Occipital lobe (tissue), 1 donor: ENCODE measurements at regions not wholly inside any gene's neighbourhood (a gene's known extent, or its start where the extent isn't known, plus 50 kb on each side); places are given as distances from the start of the nearest gene placed in this dataset.

Experiments
- DNase-seq: peaks from one replicate; lab custom pipeline; 2025; lab: John Stamatoyannopoulos, UW

DNA sequence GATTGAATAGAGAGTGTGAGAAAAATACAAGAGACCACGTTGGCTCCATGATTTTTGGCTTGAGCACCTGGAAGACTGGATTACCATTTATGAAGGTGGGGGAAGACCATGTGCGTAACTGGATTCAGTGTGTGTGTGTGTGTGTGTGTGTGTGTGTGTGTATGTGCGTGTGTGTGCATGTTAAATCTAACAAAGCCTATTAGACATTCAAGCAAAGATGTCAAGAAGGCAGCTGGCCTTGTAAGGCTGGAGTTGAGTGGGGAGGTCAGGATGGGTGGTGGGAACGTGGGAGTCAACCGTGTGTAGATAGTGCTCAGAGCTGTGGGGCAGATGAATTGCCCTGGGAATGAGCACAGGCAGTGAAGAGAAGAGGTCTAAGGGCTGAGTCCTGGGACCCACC lies 293.8 kb upstream of the POU3F1 start:
- DNase-seq: no peak

GRCh38 chr1:38337711-38338110 lies 291.1 kb upstream of the POU3F1 start:
- DNase-seq: no peak

- DNase-seq: no peak
Observed at GRCh38 chr1:38336961-38337360, 290.4 kb upstream of the POU3F1 start.

- DNase-seq: no peak
Observed at GRCh38 chr1:38336301-38336923, 289.8 kb upstream of the POU3F1 start.

DNA sequence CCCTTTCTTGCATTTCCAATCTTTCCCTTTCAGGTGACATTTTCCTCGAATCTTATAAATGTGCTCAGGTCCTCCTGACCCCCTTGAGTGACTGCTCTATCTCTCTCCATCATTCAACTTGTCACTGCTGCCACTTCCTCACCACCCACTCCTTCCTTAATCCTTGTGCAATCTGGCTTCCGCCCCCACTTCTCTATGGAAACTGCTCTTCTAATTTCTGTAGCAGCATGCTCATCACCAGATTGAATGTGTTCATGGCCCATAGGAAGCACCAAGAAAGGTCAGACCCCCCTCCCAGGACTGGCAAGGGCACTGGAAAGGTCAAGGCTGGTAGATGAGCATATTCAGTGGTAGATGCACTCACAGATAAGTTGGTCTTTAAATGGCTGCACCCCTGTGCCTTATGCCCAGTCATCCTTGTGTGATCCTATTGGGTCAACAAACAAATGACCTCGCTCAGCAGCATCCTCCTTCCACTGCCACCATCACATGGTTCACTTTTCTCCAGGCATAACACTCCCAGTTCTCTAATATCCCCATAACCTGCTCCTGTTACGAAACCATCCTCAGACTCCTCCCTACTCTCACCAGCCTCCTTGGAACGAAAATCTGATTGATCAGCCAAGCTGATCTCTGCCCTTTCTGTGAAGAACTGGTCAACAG lies 288.5 kb upstream of the POU3F1 start:
- no peak for DNase-seq

DNA sequence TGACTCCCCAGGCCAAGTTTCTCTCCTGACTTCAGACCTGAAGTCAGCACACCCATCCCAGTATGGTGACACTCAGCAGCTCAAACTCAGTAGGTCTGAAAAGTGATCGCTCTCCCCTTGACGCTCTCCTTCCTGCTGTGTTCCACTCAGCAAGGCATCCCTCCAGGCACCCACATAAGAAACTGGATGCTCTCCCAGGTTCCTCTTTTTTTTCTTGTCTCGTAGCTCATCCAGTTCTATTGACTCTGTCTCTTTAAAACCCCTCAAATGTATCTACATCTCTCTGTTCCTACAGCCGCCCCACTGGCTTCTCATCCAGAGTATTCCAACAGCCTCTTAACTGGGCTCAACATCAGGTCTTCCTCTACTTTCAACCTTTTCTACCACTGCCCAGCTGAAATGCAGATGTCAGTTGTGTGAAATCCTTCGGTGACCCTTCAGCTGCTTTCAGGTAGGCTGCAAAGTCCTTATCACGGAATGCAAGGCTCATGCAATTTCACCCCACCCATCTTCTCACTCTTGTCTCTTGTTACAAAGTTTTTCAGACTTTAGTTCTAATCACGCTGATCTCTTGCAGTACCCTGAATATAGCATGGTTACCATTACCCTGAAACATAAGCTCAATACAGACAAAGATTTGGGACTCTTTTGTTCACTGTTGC lies 286.2 kb upstream of the POU3F1 start:
- no peak for DNase-seq

- DNase-seq: no peak
Observed at GRCh38 chr1:38331496-38332210, 285.1 kb upstream of the POU3F1 start.

GRCh38 chr1:38330799-38331198 lies 284.2 kb upstream of the POU3F1 start:
- DNase-seq: no peak

DNA sequence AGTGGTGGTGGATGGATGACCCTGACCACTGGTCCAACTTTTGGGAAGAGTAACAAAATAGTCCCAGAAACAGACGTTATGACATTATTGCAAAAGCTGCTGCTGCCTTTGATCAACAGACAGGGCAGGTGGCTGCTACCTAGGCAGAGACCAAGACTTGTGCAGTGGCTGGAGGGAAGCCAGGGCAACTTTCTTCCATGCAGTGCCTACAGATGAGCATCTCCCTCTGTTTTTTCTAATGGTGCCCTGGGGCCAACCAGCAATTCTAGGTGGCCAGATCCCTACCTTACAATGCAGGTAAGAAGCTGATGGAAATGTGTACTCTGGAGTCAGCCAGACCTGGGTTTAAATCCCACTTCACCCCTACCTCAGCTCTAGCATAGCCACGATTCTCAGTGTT lies 283.1 kb upstream of the POU3F1 start:
- no peak for DNase-seq

DNA sequence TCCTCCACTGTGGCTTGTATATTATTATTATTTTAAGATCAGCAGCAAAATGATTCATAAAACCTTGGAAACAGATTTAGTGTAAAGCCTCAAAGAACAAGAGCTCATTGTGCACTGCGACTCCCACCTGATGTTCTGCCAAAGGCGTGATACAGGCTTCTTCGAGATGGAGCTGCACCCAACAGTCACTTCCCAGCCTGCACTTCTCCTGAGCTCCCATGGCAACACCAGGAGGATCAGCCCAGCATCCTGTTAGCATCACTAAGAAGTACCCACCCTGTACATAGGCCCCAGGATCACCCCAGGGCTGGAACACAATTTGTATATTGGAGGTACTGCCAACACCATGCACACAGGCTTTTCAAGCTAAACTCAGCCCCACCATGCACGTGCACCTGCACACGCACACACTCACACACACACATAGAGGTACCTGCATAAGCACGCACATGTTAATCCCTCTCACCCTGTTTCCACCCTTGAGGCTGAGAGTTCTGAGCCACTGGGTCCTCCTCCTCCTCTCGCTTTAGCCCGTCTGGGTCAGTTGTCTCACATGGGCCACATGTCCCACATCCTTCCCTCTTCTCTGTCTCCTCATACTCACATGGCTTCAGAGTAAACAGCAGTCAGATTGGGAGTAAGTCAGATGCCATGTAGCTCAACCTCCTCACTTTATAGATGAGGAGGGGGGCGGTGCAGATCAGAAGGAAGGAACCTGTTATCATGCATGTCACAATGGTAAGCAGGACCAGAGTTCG lies 281.9 kb upstream of the POU3F1 start:
- DNase-seq: no peak

DNA sequence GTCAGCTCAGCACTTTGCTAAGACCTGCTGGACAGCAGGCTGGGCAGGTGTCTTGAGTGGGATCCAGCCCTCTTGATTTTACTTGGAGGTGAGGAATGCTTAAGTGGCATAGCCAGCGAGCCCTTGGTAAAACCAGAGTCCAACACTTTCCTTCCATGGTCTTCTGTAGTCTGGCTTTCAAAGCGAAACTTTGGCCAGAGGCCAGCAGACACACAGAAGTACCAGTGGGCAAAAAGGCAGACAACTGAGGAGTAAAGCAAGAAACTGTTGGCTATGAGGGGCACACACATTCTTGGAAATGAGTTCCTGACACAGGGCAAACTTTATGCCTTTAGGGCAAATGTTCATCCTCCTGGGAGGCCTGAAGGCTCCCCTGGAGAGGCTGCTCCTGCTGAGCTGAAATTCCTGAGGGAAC lies 281.0 kb upstream of the POU3F1 start:
- DNase-seq: no peak

DNA sequence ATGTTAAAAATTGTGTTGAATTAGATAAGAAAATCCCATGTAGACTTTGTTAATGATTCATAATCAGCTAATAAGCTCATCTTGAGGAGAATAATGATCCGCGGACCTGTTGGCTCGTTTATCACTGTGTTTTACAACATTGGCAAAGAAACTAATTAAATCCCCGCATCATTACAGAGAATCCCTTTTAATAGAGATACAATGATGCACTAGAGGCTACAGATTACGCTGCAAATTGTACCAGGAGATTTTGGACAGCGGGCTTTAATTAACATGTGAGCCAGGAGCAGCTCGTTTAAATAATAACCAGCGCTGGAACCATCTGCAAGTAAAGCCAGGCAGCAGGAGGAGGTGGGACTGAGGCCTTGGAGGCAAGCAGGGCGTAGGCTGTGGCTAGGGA lies 280.3 kb upstream of the POU3F1 start:
- DNase-seq: no peak

DNA sequence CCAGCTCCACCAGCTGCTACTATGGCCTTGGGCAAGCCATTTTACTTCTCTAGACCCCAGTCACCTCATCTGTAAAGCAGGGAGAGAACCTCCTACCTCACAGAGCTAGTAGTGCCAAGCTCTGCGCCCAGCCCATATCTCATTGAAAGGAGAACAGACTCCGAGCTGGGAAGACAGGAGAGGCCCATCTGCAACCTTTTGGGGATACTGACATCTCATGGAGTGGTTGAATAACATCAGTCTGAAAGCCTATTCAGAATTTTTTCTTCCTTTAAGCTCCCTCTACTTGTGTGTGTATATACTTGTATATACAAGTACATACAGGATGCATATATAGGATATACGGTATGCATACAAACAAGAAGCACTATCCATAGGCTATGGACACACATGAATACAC lies 279.5 kb upstream of the POU3F1 start:
- DNase-seq: no peak

DNA sequence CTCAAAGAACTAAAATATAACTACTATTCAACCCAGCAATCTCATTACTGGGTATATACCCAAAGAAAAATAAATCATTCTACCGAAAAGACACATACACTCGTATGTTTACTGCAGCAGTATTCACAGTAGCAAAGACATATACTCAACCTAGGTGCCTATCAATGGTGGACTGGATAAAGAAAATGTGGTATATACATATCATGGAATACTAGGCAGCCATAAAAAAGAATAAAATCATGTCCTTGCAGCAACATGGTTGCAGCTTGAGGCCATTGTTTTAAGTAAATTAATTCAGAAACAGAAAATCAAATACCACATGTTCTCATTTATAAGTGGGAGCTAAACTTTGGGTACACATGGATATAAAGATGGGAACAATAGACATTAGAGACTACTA lies 266.2 kb upstream of the POU3F1 start:
- no peak for DNase-seq

DNA sequence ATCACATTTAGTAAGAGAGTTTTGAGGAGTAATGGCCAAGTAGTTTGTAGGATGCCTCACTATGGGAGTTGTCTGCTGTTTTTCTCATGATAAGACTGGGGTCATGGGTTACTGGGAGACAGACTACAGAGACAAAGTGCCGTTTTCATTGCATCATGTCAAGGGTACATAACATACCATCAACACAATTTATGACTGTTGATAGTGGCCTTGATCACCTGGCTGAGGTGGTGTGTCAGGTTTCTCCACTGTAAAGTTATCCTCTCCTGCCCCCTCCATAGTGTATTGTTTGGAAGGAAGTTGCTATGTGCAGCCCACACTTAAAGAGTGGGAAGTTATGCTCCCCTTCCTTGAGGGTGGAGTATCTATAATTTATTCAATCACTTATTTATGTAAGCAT lies 263.5 kb upstream of the POU3F1 start:
- DNase-seq: no peak

DNA sequence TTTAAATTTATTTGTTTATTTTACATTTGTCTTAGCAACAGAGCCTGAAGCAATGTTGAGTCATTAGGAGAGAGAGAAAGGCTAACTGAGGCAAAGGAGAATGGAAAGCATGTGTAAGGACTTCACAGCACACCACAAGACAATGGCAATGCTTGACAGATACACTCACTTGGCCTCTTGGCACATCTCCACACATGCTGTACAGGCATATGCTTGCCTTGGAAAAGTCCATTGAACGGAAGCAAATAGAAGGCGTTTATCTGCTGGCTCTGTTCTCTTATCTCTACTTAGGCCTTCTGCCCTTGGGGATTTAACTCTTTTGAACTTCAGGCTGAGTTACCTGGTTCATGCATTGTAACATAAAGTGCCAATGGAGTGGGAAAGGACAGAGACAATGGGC lies 262.2 kb upstream of the POU3F1 start:
- DNase-seq: no peak

- DNase-seq: no peak
Observed at GRCh38 chr1:38305666-38306065, 259.1 kb upstream of the POU3F1 start.

GRCh38 chr1:38303843-38304242 lies 257.2 kb upstream of the POU3F1 start:
- no peak for DNase-seq

- DNase-seq: no peak
Observed at GRCh38 chr1:38301040-38301439, 254.4 kb upstream of the POU3F1 start.

GRCh38 chr1:38300616-38301015 lies 254.0 kb upstream of the POU3F1 start:
- no peak for DNase-seq

GRCh38 chr1:38297842-38298241 lies 251.2 kb upstream of the POU3F1 start:
- DNase-seq: no peak

GRCh38 chr1:38297246-38297645 lies 250.7 kb upstream of the POU3F1 start:
- DNase-seq: no peak
